ENCODE measurements at regions not wholly inside any gene's neighbourhood (a gene's known extent, or its start where the extent isn't known, plus 50 kb on each side); places are given as distances from the start of the nearest gene placed in this dataset.

- no peaks in the 10 kb centered on the region for H3K79me2 ChIP-seq (ENCODE audit: control insufficient read depth in 1 of 2, insufficient read depth in 2 of 2, low read length in 2 of 2)
- no peaks in the 10 kb centered on the region for H4K20me1 ChIP-seq (replicated peaks in 1 of 2; ENCODE audit: control insufficient read depth in 1 of 2, insufficient read depth in 2 of 2, low read length in 2 of 2)
- H2AFZ ChIP-seq (ENCODE audit: low read length), result no peak overlapping the region
- no peak overlapping the region for H4K5ac ChIP-seq (ENCODE audit: insufficient read length, low read depth, low read length)
- no peak overlapping the region for H2BK5ac ChIP-seq (ENCODE audit: low read depth, low read length)
- no peaks in the 10 kb centered on the region for H3K36me3 ChIP-seq (ENCODE audit: control insufficient read depth in 2 of 4, insufficient read depth in 4 of 4, low read length in 3 of 4)
- no peak overlapping the region for H3K9ac ChIP-seq (replicated peaks in 1 of 4; ENCODE audit: extremely low read depth in 1 of 4, low read depth in 3 of 4, low read length in 3 of 4)
- DNase-seq (ENCODE audit: low read depth in 1 of 2, low spot score in 2 of 2) (no peak), FAIRE-seq (no peak)
- H4K91ac ChIP-seq (replicated peaks; ENCODE audit: insufficient read length, low read length), result no peak overlapping the region
- H3K18ac ChIP-seq (ENCODE audit: extremely low read depth, low read length), result no peak overlapping the region
- H3K4me3 ChIP-seq (ENCODE audit: extremely low read depth in 1 of 4, insufficient read depth in 2 of 4, low read depth in 3 of 4, low read length in 4 of 4), result no peak overlapping the region
- H4K8ac ChIP-seq (ENCODE audit: extremely low read depth, insufficient read depth, low read length), result no peak overlapping the region
- H3K14ac ChIP-seq (ENCODE audit: insufficient read length), result no peak overlapping the region
- H2BK12ac ChIP-seq (ENCODE audit: low read depth, low read length), result no peak overlapping the region
- H3K27me3 ChIP-seq (replicated peaks in 1 of 4; ENCODE audit: control insufficient read depth in 3 of 4, extremely low read depth in 1 of 4, insufficient read depth in 3 of 4, low read length in 3 of 4), result no peaks in the 10 kb centered on the region
- no peak overlapping the region for H2BK120ac ChIP-seq (replicated peaks; ENCODE audit: low read depth, low read length)
- H3K56ac ChIP-seq (replicated peaks; ENCODE audit: insufficient read length, low read depth, low read length), result no peak overlapping the region
- 90% methylated on average over 6 of the region's 6 CpGs; no CpG with 5 or more reads in 1 of the 2 experiments for WGBS, 2 experiments (ENCODE audit: extremely low coverage in 1 of 2, insufficient coverage in 1 of 2, insufficient read length in 1 of 2, insufficient replicate concordance in 2 of 2, low coverage in 1 of 2, low lambda C conversion rate in 2 of 2, missing lambda C conversion rate in 1 of 2)
- H2AK5ac ChIP-seq (ENCODE audit: low read depth, low read length), result no peak overlapping the region
- ChIA-PET CTCF (ENCODE audit: partially characterized antibody) (interaction anchor here (1.3 kb wide), 1 partner anchor 14 kb away, joined by 3 read pairs; no protein-coding TSS in a partner anchor), POLR2A (ENCODE audit: partially characterized antibody) (no interaction called here)
- no peak overlapping the region for H2BK20ac ChIP-seq (ENCODE audit: low read length)
- no peaks in the 10 kb centered on the region for H3K23me2 ChIP-seq (ENCODE audit: low read depth, low read length)
- no peak overlapping the region for H3K27ac ChIP-seq (ENCODE audit: low read depth, low read length)
- no peak overlapping the region for H2BK15ac ChIP-seq (ENCODE audit: low read length)
- H3K4ac ChIP-seq (replicated peaks; ENCODE audit: insufficient read length, low read depth, low read length), result no peak overlapping the region
- no peak overlapping the region for H3K23ac ChIP-seq (ENCODE audit: insufficient read length)
- no peak overlapping the region for H3K4me2 ChIP-seq (ENCODE audit: insufficient read depth in 1 of 2, low read depth in 2 of 2, low read length in 2 of 2)
- H3K4me1 ChIP-seq (replicated peaks in 1 of 4; ENCODE audit: control insufficient read depth in 3 of 4, insufficient read depth in 4 of 4, low read length in 3 of 4), result no peaks in the 10 kb centered on the region
- no peaks in the 10 kb centered on the region for H3K79me1 ChIP-seq (ENCODE audit: low read depth, low read length)
- no peaks in the 10 kb centered on the region for H3K9me3 ChIP-seq (ENCODE audit: insufficient read depth in 2 of 2, low read depth in 1 of 2, low read length in 1 of 2)
- TF ChIP-seq SP2 (IDR thresholded peaks at IDR 0.05; ENCODE audit: low read length), result no peak
- no peak for TF ChIP-seq POLR2AphosphoS5 (IDR thresholded peaks at IDR 0.05; ENCODE audit: low read depth, low read length)
- TF ChIP-seq BCL11A (IDR thresholded peaks at IDR 0.05; ENCODE audit: low read depth in 2 of 2, low read length in 2 of 2), result no peak
- no peak for TF ChIP-seq NANOG (IDR thresholded peaks at IDR 0.05; ENCODE audit: insufficient read depth, low read depth, low read length, poor library complexity, severe bottlenecking)
- TF ChIP-seq PHF8 (conservative IDR thresholded peaks at IDR 0.05; ENCODE audit: low read depth, low read length), result no peak
- TF ChIP-seq TCF12 (IDR thresholded peaks at IDR 0.05; ENCODE audit: low read depth, low read length), result no peak
These were observed 181.7 kb upstream of the CRIM1 start for GRCh38 chr2:36173760-36174404.

Data from H1 (cell line).